GM23338 (cell line): ENCODE measurements at regions not wholly inside any gene's neighbourhood (a gene's known extent, or its start where the extent isn't known, plus 50 kb on each side); places are given as distances from the start of the nearest gene placed in this dataset.

ENCODE experiments used
- ATAC-seq: fragments of 200-7000 bp; cut with Tn5 transposase; 3 replicates; pipeline ENCODE4 v1.9.1; 2020
- DNase-seq: peaks from one replicate; pipeline ENCODE4 v3.0.0-alpha.2; 2015; ENCODE audit warnings: low spot score
- H2AFZ ChIP-seq: fragments of 200-600 bp; sonication (generic); 2 replicates; pipeline ENCODE4 v1.8.0; 2016; ENCODE audit warnings: antibody characterized with exemption, mild to moderate bottlenecking, moderate library complexity
- H3F3A ChIP-seq: fragments of 200-600 bp; sonication (generic); replicated peaks from 2 replicates; pipeline ENCODE4 v1.8.0; 2017; ENCODE audit warnings: antibody characterized with exemption, mixed run types, low read depth
- H3K27ac ChIP-seq: fragments of 200-600 bp; sonication (generic); 2 replicates; pipeline ENCODE4 v1.6.1; 2016; ENCODE audit warnings: low read depth
- H3K27me3 ChIP-seq: fragments of 200-600 bp; sonication (generic); 2 replicates; pipeline ENCODE4 v1.8.0; 2016; ENCODE audit warnings: mild to moderate bottlenecking, mixed run types, moderate library complexity; ENCODE audit not compliant: insufficient read depth
- H3K36me3 ChIP-seq: fragments of 200-600 bp; sonication (generic); 2 replicates; pipeline ENCODE4 v1.8.0; 2016; ENCODE audit warnings: mild to moderate bottlenecking; ENCODE audit not compliant: insufficient read depth
- H3K4me1 ChIP-seq: fragments of 200-600 bp; sonication (generic); 2 replicates; pipeline ENCODE4 v1.8.0; 2016; ENCODE audit warnings: mild to moderate bottlenecking, moderate library complexity; ENCODE audit not compliant: insufficient read depth
- H3K4me2 ChIP-seq: fragments of 200-600 bp; sonication (generic); 2 replicates; pipeline ENCODE4 v1.7.1; 2017; ENCODE audit warnings: mixed run types
- H3K4me3 ChIP-seq: fragments of 200-600 bp; sonication (generic); 2 replicates; pipeline ENCODE4 v1.6.1; 2016; ENCODE audit warnings: mixed run types
- H3K79me2 ChIP-seq: fragments of 200-600 bp; sonication (generic); replicated peaks from 2 replicates; pipeline ENCODE4 v1.8.0; 2017; ENCODE audit warnings: mild to moderate bottlenecking; ENCODE audit not compliant: insufficient read depth
- H3K9me2 ChIP-seq: fragments of 200-600 bp; sonication (generic); 2 replicates; pipeline ENCODE4 v1.8.0; 2017; ENCODE audit not compliant: insufficient read depth
- H4K20me1 ChIP-seq: fragments of 200-600 bp; sonication (generic); replicated peaks from 2 replicates; pipeline ENCODE4 v1.8.0; 2017; ENCODE audit warnings: mild to moderate bottlenecking; ENCODE audit not compliant: insufficient read depth
- H3K27ac Mint-ChIP-seq: 2 replicates; pipeline ENCODE4 v1.8.0; 2020; ENCODE audit warnings: inconsistent platforms, mild to moderate bottlenecking, moderate library complexity, mixed read lengths
- H3K27me3 Mint-ChIP-seq: 3 replicates; pipeline ENCODE4 v1.8.0; 2022; ENCODE audit warnings: low read depth, mild to moderate bottlenecking, moderate library complexity, mixed read lengths, inconsistent platforms; ENCODE audit not compliant: insufficient read depth, poor library complexity
- H3K36me3 Mint-ChIP-seq: 3 replicates; pipeline ENCODE4 v1.8.0; 2021; ENCODE audit warnings: low read depth, mild to moderate bottlenecking, inconsistent platforms, moderate library complexity, mixed read lengths
- H3K4me1 Mint-ChIP-seq: 3 replicates; pipeline ENCODE4 v1.8.0; 2020; ENCODE audit warnings: mild to moderate bottlenecking, inconsistent platforms, mixed read lengths
- H3K4me3 Mint-ChIP-seq: 3 replicates; pipeline ENCODE4 v1.8.0; 2021; ENCODE audit warnings: moderate library complexity, mild to moderate bottlenecking, inconsistent platforms, mixed read lengths
- H3K9me3 Mint-ChIP-seq: 3 replicates; pipeline ENCODE4 v1.8.0; 2020; ENCODE audit warnings: moderate library complexity, mild to moderate bottlenecking, inconsistent platforms, mixed read lengths
- CTCF ChIP-seq, 2 experiments: fragments of 200-600 bp in 1 of 2; sonication (generic) in 1 of 2; conservative IDR thresholded peaks; 2 replicates each; pipeline versions ENCODE4 v1.5.1 to v1.6.1; 2016 to 2017; ENCODE audit warnings: antibody characterized with exemption in 2 of 2, low read depth in 2 of 2, mild to moderate bottlenecking in 2 of 2, moderate library complexity in 1 of 2
- EZH2phosphoT487 ChIP-seq: fragments of 200-600 bp; sonication (generic); IDR thresholded peaks from one replicate; pipeline ENCODE4 v1.8.1; 2018; ENCODE audit warnings: antibody characterized with exemption; ENCODE audit not compliant: unreplicated experiment
- ZNF114 ChIP-seq: fragments of 250-450 bp; sonication (Bioruptor Pico); IDR thresholded peaks from 2 replicates; pipeline ENCODE4 v1.5.0; 2020; ENCODE audit warnings: mild to moderate bottlenecking, moderate library complexity
- ZNF462 ChIP-seq: fragments of 250-450 bp; sonication (Bioruptor Pico); IDR thresholded peaks from 2 replicates; pipeline ENCODE4 v1.5.0; 2020; ENCODE audit warnings: mild to moderate bottlenecking, moderate library complexity

- TF ChIP-seq ZNF462 = no peak
Observed at GRCh38 chr10:131727560-131727959, 173.2 kb upstream of the PPP2R2D start (continued).

GRCh38 chr10:131728286-131729228 is 172.3 kb upstream of the PPP2R2D start:
- Histone ChIP-seq H3K36me3 (no peaks in the 10 kb centered on the region), H3K27me3 (no peaks in the 10 kb centered on the region), H2AFZ (peak overlapping the region; percentile 59; the same call in 1 of the 2 replicates), H3K4me2 (no peak overlapping the region), H4K20me1 (no peaks in the 10 kb centered on the region), H3K4me3 (no peak overlapping the region), H3K4me1 (peaks cover 11% of the 10 kb centered on the region), H3K79me2 (no peaks in the 10 kb centered on the region), H3K9me2 (peaks cover 3% of the 10 kb centered on the region; the same call in 1 of the 2 replicates), H3F3A (0 out of 2 replicates have a peak, but pooled peaks cover 3% of the 10 kb centered on the region), H3K27ac (no peak overlapping the region)
- Mint-ChIP-seq H3K4me3 (no peak overlapping the region), H3K9me3 (peaks cover 16% of the 10 kb centered on the region), H3K27ac (no peak overlapping the region), H3K27me3 (peaks cover 14% of the 10 kb centered on the region), H3K4me1 (peaks cover 35% of the 10 kb centered on the region), H3K36me3 (peaks cover 5% of the 10 kb centered on the region)
- no peak for ATAC-seq
- no peak for DNase-seq
- TF ChIP-seq CTCF (conservative IDR thresholded peaks at IDR 0.05; ENCODE audit: low read depth in 2 of 2) (no peak), ZNF114 (CRISPR knock-in tag) (no peak), EZH2phosphoT487 (no peak), ZNF462 (no peak)
